ENCODE measurements at regions not wholly inside any gene's neighbourhood (a gene's known extent, or its start where the extent isn't known, plus 50 kb on each side); places are given as distances from the start of the nearest gene placed in this dataset.
"Not testable (repeated sequence)": the region's sequence is repeated elsewhere in the genome, so short reads cannot be mapped to it uniquely, and the experiment has no call there.

DNA sequence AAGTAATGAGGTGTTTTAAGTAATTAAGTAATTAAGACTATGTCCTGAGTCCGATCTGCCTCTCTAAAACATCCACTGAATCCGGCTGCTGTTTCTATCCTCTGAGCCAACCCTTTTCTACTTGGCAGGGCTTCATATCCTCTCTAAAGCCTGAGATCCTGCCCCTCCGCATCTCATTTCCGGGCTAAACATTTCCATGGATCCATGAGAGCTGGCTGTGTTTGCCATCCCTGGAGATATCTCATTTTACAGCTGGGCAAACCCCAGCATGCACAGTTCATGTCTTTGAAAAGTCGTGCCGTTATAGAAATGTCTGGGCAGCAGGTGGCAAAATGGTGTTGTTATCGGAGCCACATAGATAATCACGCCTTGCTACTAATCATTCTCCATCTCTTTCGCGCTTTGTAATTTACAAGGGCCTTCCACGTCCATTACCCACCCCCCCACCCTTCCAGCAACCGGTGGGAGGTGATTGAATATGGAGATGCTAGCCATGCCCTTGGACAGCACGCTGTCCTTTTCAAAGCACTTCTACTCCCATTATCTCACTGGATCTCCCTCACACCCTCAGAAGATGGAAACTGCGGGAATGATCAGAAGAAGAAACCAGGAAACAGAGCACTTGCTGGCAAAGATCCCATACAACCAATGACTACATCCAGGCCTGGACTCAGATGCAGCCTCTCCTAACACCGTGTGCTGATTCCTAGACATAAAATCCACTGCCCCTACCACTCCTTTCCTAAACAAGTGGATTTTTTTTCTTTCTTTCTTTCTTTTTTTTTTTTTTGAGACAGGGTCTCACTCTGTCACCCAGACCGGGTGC is 1189.2 kb downstream of the TYW1 start:
- WGBS, 3 donors = 18 to 41% (median 35%) methylated on average over 16 of the region's 16 CpGs
- H3K36me3 ChIP-seq (ENCODE audit: control insufficient read depth in 3 of 3, insufficient read depth in 2 of 3, low read depth in 1 of 3, low read length in 3 of 3) = no peaks in the 10 kb centered on the region
- no peak overlapping the region for H3K27ac ChIP-seq (ENCODE audit: low read depth in 1 of 3, low read length in 2 of 3)
- FAIRE-seq = no peak
- H3K4me3 ChIP-seq (ENCODE audit: low read depth in 1 of 3, low read length in 3 of 3) = no peak overlapping the region
- no peaks in the 10 kb centered on the region for H3K9me3 ChIP-seq (ENCODE audit: control insufficient read depth in 2 of 2, insufficient read depth in 1 of 2, low read depth in 1 of 2, low read length in 1 of 2)
- DNase-seq = peak; percentile 4 to 8
- no peaks in the 10 kb centered on the region for H3K27me3 ChIP-seq (ENCODE audit: control insufficient read depth in 3 of 3, insufficient read depth in 3 of 3, low read length in 3 of 3)
- H3K4me1 ChIP-seq (ENCODE audit: control insufficient read depth in 3 of 3, insufficient read depth in 2 of 3, low read depth in 1 of 3, low read length in 2 of 3) = no peaks in the 10 kb centered on the region

DNA sequence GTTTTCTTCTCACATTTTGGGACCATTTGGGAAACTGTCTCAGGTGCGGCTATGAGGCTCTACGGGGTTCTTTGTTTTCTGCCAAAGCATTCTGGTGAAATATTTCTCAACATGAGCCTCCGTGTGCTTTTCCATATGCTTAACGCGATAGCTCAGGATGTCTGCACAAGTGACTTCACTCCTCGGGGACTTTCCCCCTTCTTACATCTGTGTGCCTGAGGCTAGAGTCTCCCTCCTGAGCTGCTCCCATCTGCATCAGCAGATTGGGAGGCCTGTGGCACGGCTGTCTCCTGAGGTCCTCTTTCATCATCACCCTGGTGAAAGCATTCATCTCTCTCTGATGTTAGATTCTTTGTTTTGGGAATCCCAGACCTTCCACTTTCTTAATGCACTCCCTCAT is 1190.9 kb downstream of the TYW1 start:
- Histone ChIP-seq H3K9me3 (ENCODE audit: control insufficient read depth in 2 of 2, insufficient read depth in 1 of 2, low read depth in 1 of 2, low read length in 1 of 2) (no peaks in the 10 kb centered on the region), H3K27me3 (ENCODE audit: control insufficient read depth in 3 of 3, insufficient read depth in 3 of 3, low read length in 3 of 3) (no peaks in the 10 kb centered on the region), H3K4me3 (ENCODE audit: low read depth in 1 of 3, low read length in 3 of 3) (no peak overlapping the region), H3K36me3 (ENCODE audit: control insufficient read depth in 3 of 3, insufficient read depth in 2 of 3, low read depth in 1 of 3, low read length in 3 of 3) (no peaks in the 10 kb centered on the region), H3K27ac (ENCODE audit: low read depth in 1 of 3, low read length in 2 of 3) (no peak overlapping the region), H3K4me1 (ENCODE audit: control insufficient read depth in 3 of 3, insufficient read depth in 2 of 3, low read depth in 1 of 3, low read length in 2 of 3) (no peaks in the 10 kb centered on the region)
- FAIRE-seq = no peak
- WGBS, 3 donors = 82 to 87% (median 83%) methylated on average over 7 of the region's 7 CpGs
- DNase-seq = no peak

DNA sequence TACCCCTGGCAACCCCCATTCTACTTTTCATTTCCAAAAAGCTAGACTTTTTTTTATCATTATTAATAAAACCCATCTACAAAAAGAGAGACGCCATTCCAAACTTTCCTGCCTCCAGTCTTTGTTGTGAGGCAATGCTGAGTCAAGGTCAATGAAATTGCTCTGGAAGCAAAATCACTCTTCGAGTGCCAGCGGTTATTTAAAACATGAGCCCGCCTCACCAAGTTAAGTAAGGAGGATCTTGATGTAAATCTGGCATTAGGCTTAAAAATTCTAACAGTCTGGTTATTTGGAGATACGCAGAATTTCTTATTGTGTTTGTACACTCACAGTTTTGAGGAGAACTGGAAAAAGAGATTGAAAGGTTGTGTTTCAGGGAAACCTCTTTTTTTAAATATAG is 1196.3 kb downstream of the TYW1 start:
- FAIRE-seq (no peak), DNase-seq (no peak)
- no peaks in the 10 kb centered on the region for H3K4me1 ChIP-seq (ENCODE audit: control insufficient read depth in 3 of 3, insufficient read depth in 2 of 3, low read depth in 1 of 3, low read length in 2 of 3)
- H3K27ac ChIP-seq (ENCODE audit: low read depth in 1 of 3, low read length in 2 of 3) = no peak overlapping the region
- H3K9me3 ChIP-seq (ENCODE audit: control insufficient read depth in 2 of 2, insufficient read depth in 1 of 2, low read depth in 1 of 2, low read length in 1 of 2) = peaks cover 0 to 4% of the 10 kb centered on the region in 2 donors
- no peaks in the 10 kb centered on the region for H3K27me3 ChIP-seq (ENCODE audit: control insufficient read depth in 3 of 3, insufficient read depth in 3 of 3, low read length in 3 of 3)
- H3K36me3 ChIP-seq (ENCODE audit: control insufficient read depth in 3 of 3, insufficient read depth in 2 of 3, low read depth in 1 of 3, low read length in 3 of 3) = no peaks in the 10 kb centered on the region
- no peak overlapping the region for H3K4me3 ChIP-seq (ENCODE audit: low read depth in 1 of 3, low read length in 3 of 3)
- 78 to 82% (median 80%) methylated on average over 5 of the region's 5 CpGs for WGBS, 3 donors

DNA sequence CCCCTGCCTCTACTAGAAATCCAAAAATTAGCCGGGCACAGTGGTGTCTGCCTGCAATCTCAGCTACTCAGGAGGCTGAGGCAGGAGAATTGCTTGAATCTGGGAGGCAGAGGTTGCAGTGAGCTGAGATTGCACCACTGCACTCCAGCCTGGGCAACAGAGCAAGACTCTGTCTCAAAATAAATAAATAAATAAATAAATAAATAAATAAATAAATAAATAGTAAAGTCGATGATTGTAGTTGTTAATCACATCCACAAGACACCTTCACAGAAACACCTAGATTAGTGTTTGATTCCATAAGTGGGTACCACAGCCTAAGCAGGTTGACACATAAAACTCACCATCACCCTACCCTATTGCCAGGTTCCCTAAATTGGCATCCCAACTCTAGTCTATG is 1199.0 kb downstream of the TYW1 start:
- H3K4me1 ChIP-seq (ENCODE audit: control insufficient read depth in 3 of 3, insufficient read depth in 2 of 3, low read depth in 1 of 3, low read length in 2 of 3); H3K27me3 ChIP-seq (ENCODE audit: control insufficient read depth in 3 of 3, insufficient read depth in 3 of 3, low read length in 3 of 3); H3K4me3 ChIP-seq (ENCODE audit: low read depth in 1 of 3, low read length in 3 of 3); FAIRE-seq; DNase-seq; H3K36me3 ChIP-seq (ENCODE audit: control insufficient read depth in 3 of 3, insufficient read depth in 2 of 3, low read depth in 1 of 3, low read length in 3 of 3); H3K9me3 ChIP-seq (ENCODE audit: control insufficient read depth in 2 of 2, insufficient read depth in 1 of 2, low read depth in 1 of 2, low read length in 1 of 2); H3K27ac ChIP-seq (ENCODE audit: low read depth in 1 of 3, low read length in 2 of 3): not testable (repeated sequence)
- WGBS, 3 donors = 58 to 91% (median 90%) methylated on average over 2 of the region's 2 CpGs

DNA sequence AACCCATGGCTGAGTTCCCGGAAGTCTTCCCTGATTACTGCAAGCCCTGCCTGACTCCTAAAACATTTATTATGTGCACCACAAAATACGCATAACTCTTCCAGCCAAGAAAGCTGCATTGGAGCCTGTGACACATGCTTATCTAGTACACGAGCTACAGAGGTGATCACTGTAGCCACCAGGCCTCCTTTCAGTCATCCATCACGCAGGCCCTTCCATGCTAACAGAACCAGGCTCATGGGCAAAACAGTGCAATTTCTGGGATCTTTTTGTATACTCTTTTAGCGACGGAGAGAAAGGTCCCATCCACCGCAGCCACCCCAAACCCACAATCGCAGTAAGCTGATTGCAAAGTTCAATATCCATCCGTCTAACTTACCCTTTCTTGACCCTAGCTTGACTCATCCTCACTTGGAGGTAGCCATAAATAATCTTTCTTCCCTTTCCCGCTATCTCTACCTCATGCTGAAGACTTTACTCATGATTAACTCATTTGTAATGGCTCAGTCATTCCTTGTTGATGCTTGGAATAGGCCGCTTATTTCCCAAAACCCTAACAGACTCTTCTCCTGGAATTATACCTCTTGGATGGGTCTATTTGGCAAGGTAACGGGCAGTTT is 1203.5 kb downstream of the TYW1 start:
- Histone ChIP-seq H3K27ac (ENCODE audit: low read depth in 1 of 3, low read length in 2 of 3) (no peak overlapping the region), H3K36me3 (ENCODE audit: control insufficient read depth in 3 of 3, insufficient read depth in 2 of 3, low read depth in 1 of 3, low read length in 3 of 3) (no peaks in the 10 kb centered on the region), H3K4me1 (ENCODE audit: control insufficient read depth in 3 of 3, insufficient read depth in 2 of 3, low read depth in 1 of 3, low read length in 2 of 3) (no peaks in the 10 kb centered on the region), H3K27me3 (ENCODE audit: control insufficient read depth in 3 of 3, insufficient read depth in 3 of 3, low read length in 3 of 3) (no peaks in the 10 kb centered on the region), H3K4me3 (ENCODE audit: low read depth in 1 of 3, low read length in 3 of 3) (no peak overlapping the region), H3K9me3 (ENCODE audit: control insufficient read depth in 2 of 2, insufficient read depth in 1 of 2, low read depth in 1 of 2, low read length in 1 of 2) (no peaks in the 10 kb centered on the region)
- no peak for FAIRE-seq
- no peak for DNase-seq
- WGBS, 3 donors = 75 to 81% (median 81%) methylated on average over 12 of the region's 12 CpGs

DNA sequence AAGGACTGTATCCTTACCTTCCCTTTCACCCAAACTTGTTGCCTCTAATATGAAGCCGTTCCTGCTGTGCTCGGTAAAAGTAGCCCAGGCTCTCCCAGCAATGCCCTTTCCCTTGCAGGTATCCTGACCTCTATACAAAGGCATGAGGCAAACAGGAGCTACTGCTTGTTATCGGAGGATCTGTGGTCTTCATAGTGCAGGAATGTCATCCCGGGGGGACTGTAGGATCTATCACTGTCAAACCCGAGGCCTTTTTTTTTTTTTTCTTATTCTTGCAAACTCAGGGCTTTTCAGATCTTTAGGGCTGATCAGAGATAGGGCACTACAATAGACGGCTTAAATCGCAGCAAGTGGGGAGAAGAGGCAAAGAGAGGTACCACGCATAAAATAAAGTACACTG is 1206.6 kb downstream of the TYW1 start:
- WGBS, 3 donors = 44 to 56% (median 55%) methylated on average over 8 of the region's 8 CpGs
- DNase-seq = no peak

DNA sequence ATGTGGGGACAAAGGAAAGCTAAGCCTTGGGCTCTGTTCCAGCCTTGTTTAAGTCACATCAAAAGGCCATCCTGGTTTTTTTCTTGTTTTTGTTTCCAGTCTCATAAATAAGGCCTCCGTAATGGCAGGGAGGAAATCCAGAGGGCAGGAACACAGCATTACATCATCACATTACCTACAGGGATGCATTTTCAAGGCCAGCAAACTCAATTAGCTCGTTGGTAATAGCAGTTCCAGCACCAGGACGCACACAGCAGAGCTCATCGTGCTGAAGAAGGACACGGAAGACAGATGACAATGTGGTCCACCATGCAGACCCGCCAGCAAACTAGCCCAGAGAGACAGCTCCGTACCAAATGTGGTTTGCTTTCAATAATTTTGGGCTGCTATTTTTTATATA is 1209.2 kb downstream of the TYW1 start:
- FAIRE-seq = no peak
- H3K4me1 ChIP-seq (ENCODE audit: control insufficient read depth in 3 of 3, insufficient read depth in 2 of 3, low read depth in 1 of 3, low read length in 2 of 3) = no peaks in the 10 kb centered on the region
- H3K27ac ChIP-seq (ENCODE audit: low read depth in 1 of 3, low read length in 2 of 3) = no peak overlapping the region
- H3K9me3 ChIP-seq (ENCODE audit: control insufficient read depth in 2 of 2, insufficient read depth in 1 of 2, low read depth in 1 of 2, low read length in 1 of 2) = peaks cover 0 to 19% of the 10 kb centered on the region in 2 donors
- 53 to 76% (median 73%) methylated on average over 7 of the region's 7 CpGs for whole genome bisulfite sequencing, 3 donors
- no peaks in the 10 kb centered on the region for H3K36me3 ChIP-seq (ENCODE audit: control insufficient read depth in 3 of 3, insufficient read depth in 2 of 3, low read depth in 1 of 3, low read length in 3 of 3)
- H3K4me3 ChIP-seq (ENCODE audit: low read depth in 1 of 3, low read length in 3 of 3) = no peak overlapping the region
- H3K27me3 ChIP-seq (ENCODE audit: control insufficient read depth in 3 of 3, insufficient read depth in 3 of 3, low read length in 3 of 3) = no peaks in the 10 kb centered on the region
- no peak for DNase-seq

More for the DNA sequence above, 1206.6 kb downstream of the TYW1 start:
- H3K36me3 ChIP-seq (ENCODE audit: control insufficient read depth in 3 of 3, insufficient read depth in 2 of 3, low read depth in 1 of 3, low read length in 3 of 3) = no peaks in the 10 kb centered on the region
- peaks cover 0 to 19% of the 10 kb centered on the region in 2 donors for H3K9me3 ChIP-seq (ENCODE audit: control insufficient read depth in 2 of 2, insufficient read depth in 1 of 2, low read depth in 1 of 2, low read length in 1 of 2)
- no peak overlapping the region for H3K4me3 ChIP-seq (ENCODE audit: low read depth in 1 of 3, low read length in 3 of 3)
- no peaks in the 10 kb centered on the region for H3K27me3 ChIP-seq (ENCODE audit: control insufficient read depth in 3 of 3, insufficient read depth in 3 of 3, low read length in 3 of 3)
- H3K4me1 ChIP-seq (ENCODE audit: control insufficient read depth in 3 of 3, insufficient read depth in 2 of 3, low read depth in 1 of 3, low read length in 2 of 3) = no peaks in the 10 kb centered on the region
- no peak overlapping the region for H3K27ac ChIP-seq (ENCODE audit: low read depth in 1 of 3, low read length in 2 of 3)
- no peak for FAIRE-seq

DNA sequence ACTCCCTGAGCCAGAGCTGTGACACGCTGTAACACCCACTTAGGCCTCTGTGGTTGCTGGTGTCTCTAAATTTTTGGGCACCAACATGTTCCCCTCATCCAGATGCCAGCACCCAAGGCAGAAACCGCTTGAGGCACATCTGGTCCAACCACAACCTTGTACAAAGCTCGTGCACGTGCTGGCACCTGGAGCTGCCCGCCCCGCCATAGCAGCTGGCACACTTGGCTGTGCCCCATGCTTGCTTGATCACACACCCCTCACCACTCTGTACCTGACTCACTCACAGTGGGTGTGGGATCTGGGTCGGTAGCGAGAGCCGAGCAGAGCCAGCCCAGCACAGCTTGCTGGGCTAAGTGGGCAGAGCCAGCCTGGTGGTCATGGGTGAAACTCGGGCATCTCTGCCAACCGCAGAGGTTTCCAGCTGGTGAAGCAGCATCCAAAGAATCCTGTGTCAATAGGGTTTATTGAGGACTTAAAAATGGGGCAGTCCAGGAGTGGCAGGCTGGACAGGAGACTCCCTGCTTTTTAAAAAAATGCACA is 1210.4 kb downstream of the TYW1 start:
- no peaks in the 10 kb centered on the region for H3K27me3 ChIP-seq (ENCODE audit: control insufficient read depth in 3 of 3, insufficient read depth in 3 of 3, low read length in 3 of 3)
- no peak for FAIRE-seq
- 87 to 91% (median 90%) methylated on average over 11 of the region's 11 CpGs for WGBS, 3 donors
- H3K9me3 ChIP-seq (ENCODE audit: control insufficient read depth in 2 of 2, insufficient read depth in 1 of 2, low read depth in 1 of 2, low read length in 1 of 2) = peaks cover 0 to 19% of the 10 kb centered on the region in 2 donors
- no peak overlapping the region for H3K27ac ChIP-seq (ENCODE audit: low read depth in 1 of 3, low read length in 2 of 3)
- no peak overlapping the region for H3K4me3 ChIP-seq (ENCODE audit: low read depth in 1 of 3, low read length in 3 of 3)
- H3K4me1 ChIP-seq (ENCODE audit: control insufficient read depth in 3 of 3, insufficient read depth in 2 of 3, low read depth in 1 of 3, low read length in 2 of 3) = no peaks in the 10 kb centered on the region
- no peaks in the 10 kb centered on the region for H3K36me3 ChIP-seq (ENCODE audit: control insufficient read depth in 3 of 3, insufficient read depth in 2 of 3, low read depth in 1 of 3, low read length in 3 of 3)
- no peak for DNase-seq

Measured in small intestine (tissue), 7 donors.